Activated CD4-positive, alpha-beta T cell treated with anti-CD3 and anti-CD28 coated beads, Interleukin-2, amount 50 U/mL, for 24 hours (primary cell): ENCODE measurements at regions not wholly inside any gene's neighbourhood (a gene's known extent, or its start where the extent isn't known, plus 50 kb on each side); places are given as distances from the start of the nearest gene placed in this dataset.
"Not testable (repeated sequence)": the region's sequence is repeated elsewhere in the genome, so short reads cannot be mapped to it uniquely, and the experiment has no call there.

Source experiments
- DNase-seq, 2 donors: peaks; one replicate each; pipeline ENCODE4 v3.0.0-alpha.2; 2020; ENCODE audit warnings: low read depth in 1 of 2, low spot score in 1 of 2

DNA sequence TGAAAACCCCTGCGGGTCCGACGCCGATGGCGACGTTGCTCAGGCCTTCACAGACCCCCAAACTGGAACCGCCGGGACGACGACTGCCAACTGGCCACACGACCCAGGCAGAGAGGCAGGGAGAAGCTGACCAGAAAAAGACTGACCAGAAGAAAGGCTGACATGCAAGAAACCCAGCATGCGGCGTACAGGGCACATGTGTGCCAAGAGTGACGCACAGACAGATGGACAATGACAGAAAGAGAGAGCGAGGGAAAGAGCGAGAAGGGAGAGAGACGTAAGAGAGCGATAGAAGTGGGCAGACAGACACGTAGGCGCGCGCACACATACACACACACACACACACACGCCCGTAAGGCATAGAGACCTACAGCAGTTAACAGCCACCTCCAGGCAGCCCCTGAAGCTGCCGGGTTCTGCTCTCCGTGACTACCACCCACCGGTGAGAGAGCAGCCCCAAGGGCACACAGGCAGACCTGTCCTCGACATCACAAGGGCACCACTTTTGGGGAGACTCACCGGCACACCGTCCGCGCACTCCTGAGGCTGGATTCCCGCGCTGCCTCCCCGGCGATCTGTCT lies 67.2 kb upstream of the ZNF527 start:
- DNase-seq = no peak

DNA sequence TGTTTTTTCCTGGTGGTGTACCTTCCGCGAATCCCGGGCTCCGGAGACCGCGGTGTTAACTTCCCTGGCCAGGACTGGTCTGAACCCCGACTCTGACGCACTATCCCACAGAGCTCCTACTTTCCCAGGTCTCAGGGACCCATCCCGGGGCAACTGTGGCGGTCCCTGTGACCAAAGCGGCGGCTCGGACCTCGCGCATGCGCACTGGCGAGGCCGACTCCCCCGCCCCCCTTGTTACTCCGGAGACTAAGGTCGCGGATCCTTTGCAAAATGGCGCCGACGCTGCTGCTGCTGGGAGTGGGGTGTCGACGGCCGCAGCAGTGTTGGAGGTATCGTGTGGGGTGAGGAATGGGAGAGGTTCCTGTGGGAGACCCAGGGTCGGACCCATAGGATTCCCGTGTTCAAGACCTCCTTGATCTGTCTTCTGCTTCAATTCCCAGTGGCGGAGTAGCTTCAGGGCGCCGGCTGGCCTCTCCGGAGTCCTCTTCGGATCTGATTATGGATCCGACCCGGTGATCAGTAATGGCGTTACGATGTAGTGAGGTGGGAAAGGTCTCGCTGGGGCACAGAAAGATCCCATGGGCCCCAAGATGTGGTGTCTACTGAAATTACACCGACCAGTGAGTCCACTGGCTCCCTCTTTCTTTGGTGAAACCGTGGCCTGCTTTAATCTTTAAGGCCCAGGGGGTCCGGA lies 66.6 kb upstream of the ZNF527 start:
- DNase-seq = no peak

DNA sequence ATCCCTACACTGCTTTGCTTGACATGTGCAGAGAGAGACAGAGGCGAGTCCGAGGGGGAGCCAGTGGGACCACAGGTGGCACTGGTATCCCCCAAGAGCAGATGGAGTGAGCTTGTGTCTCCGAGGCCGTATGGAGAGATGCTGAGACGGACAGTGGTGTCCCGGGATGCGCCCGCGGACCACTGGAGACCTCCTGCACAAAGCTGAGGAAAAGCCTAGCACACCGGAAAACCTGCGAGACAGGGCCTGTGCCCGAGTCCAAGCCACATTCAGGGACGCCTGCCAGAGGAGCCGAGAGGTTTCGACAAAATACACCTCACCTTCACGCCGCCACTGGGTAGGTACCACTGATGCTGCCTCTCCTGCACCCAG lies 66.0 kb upstream of the ZNF527 start:
- DNase-seq = no peak

DNA sequence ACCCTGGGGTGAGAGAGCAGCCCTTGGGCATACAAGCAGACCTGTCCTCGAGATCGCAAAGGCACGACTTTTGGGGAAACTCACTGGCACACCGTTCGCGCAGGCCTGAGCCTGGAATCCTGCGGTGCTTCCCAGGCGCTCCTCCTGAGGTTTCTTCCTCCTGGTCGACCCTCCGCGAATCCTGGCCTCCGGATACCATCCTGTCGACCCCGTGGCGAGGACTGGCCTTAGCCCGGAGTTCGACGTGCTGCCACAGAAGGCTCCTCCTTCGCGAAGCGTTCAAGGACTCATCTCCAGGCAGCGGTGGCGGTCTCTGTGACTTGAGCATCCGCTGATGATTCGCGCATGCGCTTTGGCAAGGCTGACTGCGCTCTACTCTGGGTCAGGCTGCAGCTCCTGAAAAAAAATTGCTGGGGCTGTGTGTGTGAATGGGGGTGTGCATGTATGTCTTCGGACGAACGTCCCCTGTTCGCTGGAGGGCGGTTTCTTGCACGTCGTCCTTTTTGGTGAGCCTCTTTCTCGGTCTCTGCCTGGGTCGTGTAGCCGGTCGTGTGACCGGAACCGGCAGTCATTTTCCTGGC lies 64.4 kb upstream of the ZNF527 start:
- no peak for DNase-seq

DNA sequence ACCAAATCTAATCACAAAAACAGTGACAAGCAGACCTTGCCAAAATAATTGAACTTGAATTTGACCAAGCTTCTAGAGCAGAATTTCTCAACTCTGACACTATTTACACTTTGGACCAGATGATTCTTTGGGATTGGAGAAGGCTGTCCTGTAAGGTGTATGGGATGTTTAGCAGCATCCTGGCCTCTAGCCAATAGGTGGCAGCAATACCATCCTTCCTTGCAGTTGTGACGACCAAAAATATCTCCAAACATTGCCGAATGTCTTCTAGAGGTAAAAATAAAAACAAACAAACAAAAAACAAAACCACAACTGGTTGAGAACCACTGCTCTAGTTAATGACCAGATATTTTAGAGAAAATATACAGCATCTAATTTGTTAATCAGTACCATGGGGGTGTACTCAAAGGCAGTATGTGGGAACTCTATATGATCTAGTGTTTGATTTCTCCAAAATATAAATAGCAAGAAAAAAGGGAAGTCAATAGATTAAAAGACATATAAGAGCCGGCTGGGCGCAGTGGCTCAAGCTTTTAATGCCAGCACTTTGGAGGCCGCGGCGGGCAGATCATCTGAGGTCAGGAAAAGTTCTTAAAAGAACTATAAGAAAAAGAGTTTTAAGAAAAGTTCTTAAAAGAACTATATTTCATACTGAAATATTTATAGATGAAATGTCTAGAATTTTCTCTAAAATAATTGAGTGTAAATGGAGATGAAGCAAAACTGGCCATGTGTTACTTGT lies 60.9 kb upstream of the ZNF527 start:
- DNase-seq = no peak

DNA sequence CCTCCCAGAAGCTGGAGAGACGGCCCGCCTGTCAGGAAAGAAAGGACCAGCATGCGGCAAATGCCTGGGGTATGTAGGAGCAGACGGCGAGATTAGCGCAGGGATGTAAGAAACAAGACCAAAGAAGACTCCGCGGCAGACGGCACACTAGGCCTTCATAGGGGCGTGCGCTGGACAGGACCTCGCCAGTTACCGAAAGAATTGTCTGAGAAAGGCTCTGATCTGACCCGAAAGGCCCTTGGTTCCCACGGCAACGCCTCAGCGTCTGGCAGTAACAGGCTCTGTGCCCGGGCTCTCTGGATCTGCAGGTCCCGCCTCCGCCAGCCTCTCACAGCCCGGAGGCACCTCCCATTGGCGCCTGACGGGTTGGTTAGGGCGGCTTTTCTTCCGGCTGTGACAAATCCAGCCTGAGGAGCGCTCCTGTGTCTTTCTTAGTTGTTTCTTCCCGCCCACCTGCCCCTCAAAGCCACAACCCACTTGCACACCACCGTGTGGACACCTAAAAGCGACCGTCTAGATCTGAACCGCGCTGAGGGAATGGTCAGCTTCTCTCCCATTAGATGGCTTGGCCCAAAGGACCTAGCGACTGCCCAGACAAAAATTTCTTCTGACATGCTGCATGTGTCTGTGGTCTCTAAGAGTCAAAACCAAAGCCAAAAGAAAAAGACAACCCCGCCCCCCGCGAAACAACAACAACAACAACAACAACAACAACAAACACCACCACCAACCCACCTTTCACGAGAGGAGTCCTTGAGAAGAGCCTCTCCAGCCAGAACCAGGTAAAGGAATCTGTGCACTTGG lies 58.2 kb upstream of the ZNF527 start:
- peak in 1 of 2 donors; percentile 27 for DNase-seq

DNA sequence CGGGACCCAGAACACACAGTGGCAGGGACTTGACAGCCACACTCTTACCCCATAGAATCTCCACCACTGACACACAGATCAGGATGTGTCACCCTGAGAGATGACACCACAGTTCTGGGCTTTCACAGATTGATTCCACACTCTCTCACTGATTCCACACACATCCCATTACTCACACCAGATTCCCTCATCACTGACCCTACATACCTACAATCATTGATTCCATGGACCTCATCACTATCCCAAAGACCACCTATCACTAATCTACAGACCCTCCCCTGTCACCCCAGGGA lies 57.6 kb upstream of the ZNF527 start:
- DNase-seq = no peak

DNA sequence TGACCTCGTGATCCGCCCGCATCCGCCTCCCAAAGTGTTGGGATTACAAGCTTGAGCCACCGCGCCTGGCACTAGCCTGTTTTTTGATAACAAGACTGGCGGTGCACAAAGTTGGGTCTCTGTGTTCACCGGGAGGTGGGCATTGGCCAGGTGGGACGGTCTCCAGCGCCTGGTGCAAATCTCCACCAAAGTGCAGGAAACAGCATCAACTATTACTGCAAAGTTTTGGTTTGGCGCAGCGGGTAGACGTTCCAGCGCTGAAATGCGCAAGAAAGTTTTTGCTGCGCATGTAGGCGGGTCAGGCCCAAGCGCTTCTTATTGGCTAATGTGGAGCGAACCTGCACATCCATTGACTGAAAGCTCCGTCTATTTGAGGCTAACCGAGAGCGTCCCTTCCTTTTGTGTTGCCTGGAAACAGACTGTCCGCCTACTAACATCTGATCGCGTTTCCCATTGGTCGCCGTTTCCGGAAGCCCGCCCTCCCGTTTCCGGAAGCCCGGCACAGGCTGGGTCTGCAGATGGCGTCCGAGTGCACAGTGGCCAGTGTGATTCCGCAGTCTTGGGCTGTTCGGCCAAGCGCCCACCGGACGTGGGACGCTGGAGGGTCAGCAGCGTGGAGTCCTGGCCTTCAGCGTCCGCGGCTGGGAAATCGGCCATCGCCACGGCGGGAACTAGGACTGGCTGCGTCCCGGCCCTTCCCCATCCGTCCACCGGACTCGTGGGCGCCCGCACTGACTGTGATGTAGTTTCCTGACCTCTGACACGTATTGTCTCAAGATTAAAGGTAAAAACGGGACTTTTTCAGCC lies 53.3 kb upstream of the ZNF527 start:
- peak; percentile 83 to 92 for DNase-seq

DNA sequence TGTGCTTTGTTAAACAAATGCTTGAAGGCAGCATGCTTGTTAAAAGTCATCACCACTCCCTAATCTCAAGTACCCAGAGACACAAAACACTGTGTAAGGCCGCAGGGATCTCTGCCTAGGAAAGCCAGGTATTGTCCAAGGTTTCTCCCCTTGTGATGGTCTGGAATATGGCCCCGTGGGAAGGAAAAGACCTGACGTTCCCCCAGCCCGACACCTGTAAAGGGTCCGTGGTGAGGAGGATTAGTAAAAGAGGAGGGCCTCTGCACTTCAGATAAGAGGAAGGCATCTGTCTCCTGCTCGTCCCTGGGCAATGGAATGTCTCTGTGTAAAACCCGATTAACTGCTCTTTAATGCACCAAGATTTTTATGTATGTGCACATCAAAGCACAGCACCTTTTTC lies 49.9 kb upstream of the ZNF527 start:
- DNase-seq = not testable (repeated sequence)
